ENCODE measurements at regions not wholly inside any gene's neighbourhood (a gene's known extent, or its start where the extent isn't known, plus 50 kb on each side); places are given as distances from the start of the nearest gene placed in this dataset.
A peak's percentile ranks its signal among the peaks of the same experiment; 100 is the strongest.
"Not testable (repeated sequence)": the region's sequence is repeated elsewhere in the genome, so short reads cannot be mapped to it uniquely, and the experiment has no call there.

- intact Hi-C loops (cut with micrococcal nuclease), result no loop called here
- DNase-seq, result no peak
- ATAC-seq, result no peak
Observed at GRCh38 chr7:14995774-14996173, 93.2 kb upstream of the DGKB start.

DNA sequence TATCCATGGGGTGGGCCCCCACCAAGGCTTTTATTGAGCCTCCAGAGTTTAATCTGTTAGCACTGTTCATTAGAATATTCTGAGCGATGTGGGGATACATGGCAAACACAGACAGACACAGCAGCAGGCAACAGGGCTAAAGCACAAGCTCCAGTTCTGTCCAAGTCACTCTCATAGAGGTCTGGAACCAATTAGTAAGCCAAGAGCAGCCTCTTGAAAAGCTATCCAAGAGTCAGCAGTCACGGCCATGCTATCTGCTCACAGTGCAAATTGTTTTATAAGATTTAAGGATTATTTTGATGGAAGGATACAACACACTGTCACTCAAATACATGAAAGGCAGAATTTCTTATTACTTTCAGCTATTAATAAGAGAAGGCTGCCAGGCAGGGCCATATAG, 86.4 kb upstream of the DGKB start:
- no peak for DNase-seq
- ATAC-seq, result peak; percentile 72
- intact Hi-C loops (cut with micrococcal nuclease), result no loop called here

- intact Hi-C loops (cut with micrococcal nuclease), result no loop called here
- DNase-seq, result no peak
- ATAC-seq, result no peak
Observed at GRCh38 chr7:14978687-14979086, 76.1 kb upstream of the DGKB start.

- ATAC-seq (no peak), DNase-seq (no peak)
- intact Hi-C loops (cut with micrococcal nuclease), result no loop called here
Observed at GRCh38 chr7:14974688-14975087, 72.1 kb upstream of the DGKB start.

DNA sequence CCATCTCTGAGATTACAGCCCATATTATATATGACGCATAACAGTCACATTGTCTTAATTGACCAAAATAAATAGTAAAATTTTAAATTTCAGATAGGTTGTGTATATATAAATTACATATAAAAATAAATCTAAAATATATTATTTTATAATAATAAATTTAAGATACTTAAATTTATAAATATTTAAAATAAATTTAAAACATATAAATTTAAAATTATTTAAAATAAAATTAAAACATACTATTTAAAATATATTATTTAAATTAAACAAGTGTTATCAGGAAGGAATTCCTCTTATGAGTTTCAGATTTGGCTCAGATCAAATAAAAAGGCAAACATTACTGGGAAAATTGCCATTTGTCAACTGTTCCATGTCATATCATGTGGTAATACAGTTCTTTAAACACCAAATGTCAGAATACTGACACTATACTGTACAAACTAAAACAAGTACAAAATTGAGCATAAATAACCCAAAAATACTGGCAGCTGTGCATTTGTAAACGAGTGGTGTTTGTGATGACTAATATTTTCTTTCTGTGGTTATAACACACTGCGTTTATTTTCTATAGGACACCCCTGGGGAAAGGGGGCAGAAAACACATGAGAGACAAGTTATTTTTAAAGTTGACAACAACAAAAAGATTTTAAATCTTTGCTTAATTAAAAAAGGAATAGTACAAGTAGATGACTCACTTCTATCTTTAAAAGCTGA, 71.3 kb upstream of the DGKB start:
- DNase-seq (no peak), ATAC-seq (no peak)
- intact Hi-C loops (cut with micrococcal nuclease), result no loop called here

DNA sequence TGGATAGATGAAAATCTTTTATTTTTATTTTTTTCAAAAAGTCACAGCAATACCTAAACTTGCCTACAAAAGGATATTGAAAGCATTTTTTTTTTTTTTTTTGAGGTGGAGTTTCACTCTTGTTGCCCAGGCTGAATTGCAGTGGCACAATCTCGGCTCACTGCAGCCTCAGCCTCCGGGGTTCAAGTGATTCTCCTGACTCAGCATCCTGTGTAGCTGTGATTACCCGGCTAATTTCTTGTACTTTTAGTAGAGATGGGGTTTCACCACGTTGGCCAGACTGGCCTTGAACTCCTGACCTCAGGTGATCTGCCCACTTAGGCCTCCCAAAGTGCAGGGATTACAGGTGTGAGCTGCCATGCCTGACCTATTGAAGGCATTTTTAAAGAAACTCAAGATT, 69.1 kb upstream of the DGKB start:
- intact Hi-C loops (cut with micrococcal nuclease), result not testable (repeated sequence)

GRCh38 chr7:14967376-14967775, 64.8 kb upstream of the DGKB start:
- intact Hi-C loops (cut with micrococcal nuclease); DNase-seq; ATAC-seq: not testable (repeated sequence)

More for the DNA sequence above, 69.1 kb upstream of the DGKB start:
- not testable (repeated sequence) for ATAC-seq, DNase-seq

DNA sequence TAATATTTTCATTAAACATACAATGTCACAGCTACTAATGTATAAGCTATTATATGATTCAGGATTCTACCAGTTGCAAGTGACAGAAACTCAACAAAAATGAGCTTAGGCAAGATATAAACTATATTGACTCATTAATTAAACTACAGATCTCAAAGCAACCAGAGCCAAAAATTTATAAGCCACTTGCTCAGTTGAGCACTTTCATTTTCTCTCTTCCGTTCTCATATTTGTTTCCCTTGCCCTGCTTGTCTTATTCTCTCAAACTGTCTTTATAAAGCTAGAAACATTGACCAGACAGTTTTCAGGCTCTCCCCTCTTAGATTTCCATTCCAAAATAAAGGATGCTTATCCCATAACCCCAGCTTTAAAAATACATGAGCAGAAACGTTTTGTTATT, 60.2 kb upstream of the DGKB start:
- ATAC-seq, result no peak

GRCh38 chr7:14960721-14961120, 58.2 kb upstream of the DGKB start:
- ATAC-seq, result no peak
- intact Hi-C loops (cut with micrococcal nuclease), result no loop called here
- DNase-seq, result no peak

More for the DNA sequence above, 60.2 kb upstream of the DGKB start:
- intact Hi-C loops (cut with micrococcal nuclease), result no loop called here
- DNase-seq, result no peak

- no peak for ATAC-seq
- intact Hi-C loops (cut with micrococcal nuclease), result no loop called here
- no peak for DNase-seq
Observed at GRCh38 chr7:14959339-14959738, 56.8 kb upstream of the DGKB start.

GRCh38 chr7:14954035-14954434, 51.5 kb upstream of the DGKB start:
- DNase-seq (no peak), ATAC-seq (no peak)
- intact Hi-C loops (cut with micrococcal nuclease), result no loop called here

Data from left ventricle myocardium superior (tissue), 1 donor.